Activated CD4-positive, alpha-beta memory T cell treated with anti-CD3 and anti-CD28 coated beads, Interleukin-2, amount 10 ng/mL, durations not matched to agents 7 days and 5 days (primary cell): ENCODE measurements at regions not wholly inside any gene's neighbourhood (a gene's known extent, or its start where the extent isn't known, plus 50 kb on each side); places are given as distances from the start of the nearest gene placed in this dataset.

Experiments
- CTCF ChIA-PET: fragments of 350-600 bp; sonication (Branson Sonifier 250); formaldehyde crosslinking; loops from one replicate; lab custom pipeline; 2021; ENCODE audit warnings: antibody characterized with exemption, inconsistent platforms; lab: Charles Lee
- POLR2A ChIA-PET: fragments of 350-600 bp; sonication (Branson Sonifier 250); formaldehyde crosslinking; loops from one replicate; lab custom pipeline; 2021; ENCODE audit warnings: antibody characterized with exemption; lab: Charles Lee
- DNase-seq: peaks from one replicate; pipeline ENCODE4 v3.0.0-alpha.2; 2020
- H3K27ac Mint-ChIP-seq: one replicate; pipeline ENCODE4 v1.8.0; 2021; ENCODE audit warnings: mild to moderate bottlenecking, mixed read lengths
- H3K27me3 Mint-ChIP-seq: one replicate; pipeline ENCODE4 v1.8.0; 2021; ENCODE audit warnings: mixed read lengths
- H3K36me3 Mint-ChIP-seq: one replicate; pipeline ENCODE4 v1.8.0; 2021; ENCODE audit warnings: low read depth, mixed read lengths
- H3K4me1 Mint-ChIP-seq: one replicate; pipeline ENCODE4 v1.8.0; 2021; ENCODE audit warnings: mixed read lengths
- H3K4me3 Mint-ChIP-seq: one replicate; pipeline ENCODE4 v1.8.0; 2021; ENCODE audit warnings: mild to moderate bottlenecking, mixed read lengths
- H3K9me3 Mint-ChIP-seq: one replicate; pipeline ENCODE4 v1.8.0; 2021; ENCODE audit warnings: mixed read lengths

DNA sequence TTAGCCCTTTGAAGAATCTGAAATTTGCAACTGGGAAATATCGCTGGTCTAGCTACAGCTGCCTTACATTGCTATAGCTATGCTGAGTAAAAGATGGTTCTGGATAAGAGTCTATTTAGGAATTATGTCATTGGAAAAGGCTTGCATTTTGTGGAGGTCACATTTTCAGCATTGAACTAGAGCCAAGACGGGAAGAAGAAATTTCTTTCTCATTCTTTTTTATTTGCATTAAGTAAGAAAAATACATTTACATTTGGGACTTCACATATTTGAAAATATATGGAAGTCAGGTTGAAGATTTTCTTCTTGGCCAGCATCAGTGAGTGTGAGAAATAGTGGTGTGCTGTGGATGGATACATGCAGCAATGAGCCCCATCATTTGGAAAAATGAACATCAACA, 291.6 kb downstream of the PTBP2 start:
- no peak for DNase-seq
- POLR2A ChIA-PET: no interaction called here
- no peak overlapping the region for H3K4me3 Mint-ChIP-seq
- CTCF ChIA-PET: no interaction called here
- no peaks in the 10 kb centered on the region for H3K9me3 Mint-ChIP-seq
- no peaks in the 10 kb centered on the region for H3K36me3 Mint-ChIP-seq
- H3K4me1 Mint-ChIP-seq: no peaks in the 10 kb centered on the region
- H3K27me3 Mint-ChIP-seq: no peaks in the 10 kb centered on the region
- no peak overlapping the region for H3K27ac Mint-ChIP-seq

GRCh38 chr1:97013941-97014340, 292.4 kb downstream of the PTBP2 start:
- H3K4me1 Mint-ChIP-seq: no peaks in the 10 kb centered on the region
- no peaks in the 10 kb centered on the region for H3K27me3 Mint-ChIP-seq
- no peaks in the 10 kb centered on the region for H3K36me3 Mint-ChIP-seq
- H3K4me3 Mint-ChIP-seq: no peak overlapping the region
- DNase-seq: no peak
- CTCF ChIA-PET: no interaction called here
- H3K9me3 Mint-ChIP-seq: no peaks in the 10 kb centered on the region
- no peak overlapping the region for H3K27ac Mint-ChIP-seq
- POLR2A ChIA-PET: no interaction called here

DNA sequence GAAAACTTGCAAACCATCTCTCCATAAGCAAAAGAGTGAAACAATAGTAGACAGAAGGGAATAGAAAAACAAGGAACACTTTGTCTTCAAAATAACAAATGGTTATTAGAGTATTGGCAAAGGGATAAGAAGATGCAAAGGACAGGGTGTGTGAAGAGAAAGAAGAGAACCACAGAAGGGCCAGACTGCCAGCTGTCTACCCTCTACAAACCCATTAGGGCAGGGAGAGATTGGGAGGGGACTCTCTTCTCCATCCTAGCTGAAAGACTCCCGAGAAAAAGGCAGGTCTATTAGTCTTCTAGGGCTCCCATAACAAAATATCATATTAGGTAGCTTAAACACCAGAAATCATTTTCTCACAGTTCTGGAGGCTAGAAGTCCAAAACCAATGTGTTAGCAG, 292.8 kb downstream of the PTBP2 start:
- POLR2A ChIA-PET: no interaction called here
- Mint-ChIP-seq H3K4me1 (no peaks in the 10 kb centered on the region), H3K4me3 (no peak overlapping the region), H3K27ac (no peak overlapping the region), H3K27me3 (no peaks in the 10 kb centered on the region), H3K9me3 (no peaks in the 10 kb centered on the region), H3K36me3 (no peaks in the 10 kb centered on the region)
- CTCF ChIA-PET: no interaction called here
- DNase-seq: no peak

- CTCF ChIA-PET: no interaction called here
- Mint-ChIP-seq H3K4me1 (no peaks in the 10 kb centered on the region), H3K36me3 (no peaks in the 10 kb centered on the region), H3K9me3 (no peaks in the 10 kb centered on the region), H3K4me3 (no peak overlapping the region), H3K27me3 (no peaks in the 10 kb centered on the region), H3K27ac (no peak overlapping the region)
- POLR2A ChIA-PET: no interaction called here
- DNase-seq: no peak
These were observed 296.3 kb downstream of the PTBP2 start for GRCh38 chr1:97017895-97018294.
